Epithelial cell of prostate (primary cell): ENCODE measurements at regions not wholly inside any gene's neighbourhood (a gene's known extent, or its start where the extent isn't known, plus 50 kb on each side); places are given as distances from the start of the nearest gene placed in this dataset.
"Not testable (repeated sequence)": the region's sequence is repeated elsewhere in the genome, so short reads cannot be mapped to it uniquely, and the experiment has no call there.

Source experiments
- DNase-seq: peaks from one replicate; pipeline ENCODE4 v3.0.0-alpha.2; 2011; ENCODE audit warnings: low read depth, low spot score
- H3K27ac ChIP-seq: fragments of 450-650 bp; 2 replicates; pipeline ENCODE4 v1.5.1; 2017; ENCODE audit warnings: mild to moderate bottlenecking

DNA sequence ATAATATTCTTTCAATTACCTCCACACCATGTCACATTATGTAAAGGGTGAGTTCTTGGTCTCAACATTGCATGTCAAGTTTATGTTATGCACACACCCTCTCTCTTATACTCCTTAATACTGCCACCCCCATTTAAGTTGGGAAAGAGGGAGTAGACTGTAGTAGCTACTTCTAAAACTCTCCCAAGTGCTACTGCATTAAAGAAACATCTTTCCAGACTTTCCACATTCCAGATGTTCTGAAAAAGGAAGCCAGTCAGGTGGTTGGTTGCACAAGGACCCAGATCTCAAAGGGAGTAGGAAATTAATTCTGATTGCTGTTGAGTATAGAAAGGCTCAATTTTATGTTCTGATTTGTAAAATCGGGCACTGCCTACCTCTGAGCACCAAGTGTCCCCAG is 419.5 kb downstream of the CD83 start:
- no peak overlapping the region for H3K27ac ChIP-seq
- DNase-seq = no peak

DNA sequence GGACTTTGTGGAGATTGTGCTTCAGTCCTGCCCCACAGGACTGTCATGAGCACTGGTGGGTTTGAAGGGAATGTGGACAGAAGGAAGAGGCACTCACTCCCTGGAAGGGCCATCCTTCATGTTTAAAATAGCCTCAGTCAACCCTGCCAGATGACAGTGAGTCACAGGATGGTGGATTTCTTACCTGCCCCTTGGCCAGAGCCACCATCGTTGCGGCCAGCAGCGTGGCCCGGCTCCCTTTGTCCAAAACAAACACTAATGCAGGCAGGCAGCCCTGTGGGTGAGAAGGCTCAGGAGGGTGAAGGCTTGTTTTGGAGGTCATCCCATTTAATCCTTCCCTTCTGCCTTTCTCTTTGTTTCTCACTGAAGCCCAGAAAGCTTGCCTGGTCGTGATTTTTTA is 422.7 kb downstream of the CD83 start:
- no peak overlapping the region for H3K27ac ChIP-seq
- DNase-seq = no peak

DNA sequence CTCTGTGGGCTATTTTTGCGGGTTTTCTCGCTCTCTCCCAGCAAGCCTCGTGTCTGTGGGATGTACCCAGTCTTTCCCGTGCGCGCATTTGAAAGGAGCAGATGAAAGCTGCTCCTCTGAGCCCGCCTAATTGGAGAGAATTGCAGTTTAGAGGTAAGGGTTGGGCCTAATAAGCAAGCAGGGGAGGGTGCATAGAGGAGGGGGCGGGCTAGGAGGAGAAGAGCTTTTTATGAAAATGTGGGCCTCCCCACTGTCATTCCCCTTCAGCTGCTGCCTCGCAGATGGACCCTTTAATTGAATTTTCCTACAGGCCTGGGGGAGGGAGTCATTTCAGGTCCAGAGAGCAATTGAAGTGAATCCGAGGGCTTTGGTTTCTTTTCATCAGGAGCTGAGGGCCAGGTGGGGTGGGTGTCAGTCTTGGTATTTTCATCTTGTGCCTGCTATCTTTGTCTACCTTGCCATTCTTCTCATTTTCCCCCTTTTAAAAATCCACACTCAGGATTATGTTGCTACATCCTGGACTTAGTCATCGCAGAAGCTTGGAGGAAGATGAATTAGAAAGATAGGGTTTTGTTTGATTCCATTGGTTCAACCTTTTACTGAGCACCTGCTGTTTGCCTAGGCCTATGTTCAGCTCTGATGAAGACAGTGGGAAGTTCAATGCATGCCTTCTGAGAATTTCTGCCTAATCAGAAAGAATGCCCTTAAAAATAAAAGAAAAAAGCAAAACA is 423.4 kb downstream of the CD83 start:
- H3K27ac ChIP-seq = no peak overlapping the region
- no peak for DNase-seq

DNA sequence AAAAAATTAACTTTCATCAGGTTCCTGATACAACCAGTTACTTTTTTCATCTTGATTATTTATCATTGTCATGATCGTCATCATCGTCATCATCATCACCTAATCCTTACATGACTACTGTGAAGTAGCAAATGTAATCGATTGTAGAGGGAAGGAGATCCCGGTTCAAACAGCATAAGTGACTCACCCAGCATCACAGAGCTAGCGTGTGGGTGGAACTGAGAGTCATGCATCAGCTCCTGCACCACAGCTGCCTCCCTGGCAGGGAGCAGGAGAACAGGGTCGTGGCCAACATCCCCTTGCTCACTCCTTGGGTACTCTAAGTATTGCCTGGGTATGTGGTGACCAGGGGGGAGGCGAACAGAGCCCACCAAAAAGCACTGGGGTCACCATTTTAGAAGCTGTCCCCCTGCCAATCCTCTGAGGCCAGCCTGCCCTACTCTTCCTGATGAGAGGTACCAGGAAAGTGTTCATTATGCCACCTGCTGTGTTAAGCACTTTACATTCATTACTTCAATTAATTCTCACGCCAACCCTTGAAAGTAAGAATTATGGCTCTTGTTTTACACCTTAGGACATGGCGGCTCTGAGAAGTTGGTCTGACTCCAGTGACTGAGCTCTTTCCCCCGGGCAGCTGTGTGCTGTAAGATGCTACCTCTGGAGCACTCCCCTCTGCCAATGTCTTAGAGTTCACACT is 425.2 kb downstream of the CD83 start:
- peak; percentile 22 for DNase-seq
- H3K27ac ChIP-seq = no peak overlapping the region

DNA sequence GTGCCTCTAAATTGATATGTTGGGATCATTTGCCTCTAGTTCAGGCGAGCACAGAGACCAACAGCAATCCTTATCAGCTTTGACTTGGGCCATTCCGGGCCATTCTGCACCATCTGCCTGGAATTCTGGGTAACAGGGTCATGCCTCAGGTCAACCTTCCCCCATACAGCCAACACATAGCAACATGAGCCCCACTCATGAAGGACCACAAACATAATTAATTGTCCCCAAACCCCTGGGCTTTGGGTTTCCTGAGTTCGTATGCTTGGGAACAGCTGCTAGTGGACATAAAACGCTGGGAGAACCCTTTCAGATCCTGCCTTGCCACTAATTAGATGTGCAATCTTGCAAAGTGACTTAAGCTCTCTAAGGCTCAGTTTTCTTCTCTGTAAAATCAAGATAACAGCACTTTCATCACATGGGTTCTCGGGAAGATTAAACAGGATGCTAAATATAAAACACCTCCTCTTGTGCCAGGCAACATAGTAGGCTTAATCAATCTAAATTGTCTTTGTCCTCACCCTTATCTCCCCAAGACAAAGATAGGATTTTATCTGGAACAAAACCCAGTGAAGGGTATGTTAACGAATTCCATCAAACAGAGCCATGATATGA is 426.5 kb downstream of the CD83 start:
- DNase-seq = no peak
- no peak overlapping the region for H3K27ac ChIP-seq

DNA sequence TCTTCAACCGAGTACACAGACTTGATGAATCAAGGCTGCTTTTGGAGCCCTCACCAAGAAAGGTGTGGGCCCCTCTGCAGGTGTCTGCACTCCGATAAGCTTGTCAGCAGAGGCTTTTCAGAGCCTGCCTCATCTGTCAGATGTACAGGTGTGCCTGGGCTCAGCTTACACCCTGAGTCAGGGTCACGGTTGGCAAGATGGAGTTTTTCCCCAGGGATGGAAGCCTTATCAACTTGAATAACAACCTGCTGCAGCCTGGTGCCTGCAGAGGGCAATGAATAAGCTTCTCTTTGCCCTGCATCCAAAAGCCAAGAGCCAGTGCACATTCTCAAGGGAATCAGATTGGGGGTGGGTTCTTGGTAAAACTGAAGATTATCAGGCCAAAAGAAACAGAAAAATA is 427.1 kb downstream of the CD83 start:
- H3K27ac ChIP-seq = no peak overlapping the region
- no peak for DNase-seq

DNA sequence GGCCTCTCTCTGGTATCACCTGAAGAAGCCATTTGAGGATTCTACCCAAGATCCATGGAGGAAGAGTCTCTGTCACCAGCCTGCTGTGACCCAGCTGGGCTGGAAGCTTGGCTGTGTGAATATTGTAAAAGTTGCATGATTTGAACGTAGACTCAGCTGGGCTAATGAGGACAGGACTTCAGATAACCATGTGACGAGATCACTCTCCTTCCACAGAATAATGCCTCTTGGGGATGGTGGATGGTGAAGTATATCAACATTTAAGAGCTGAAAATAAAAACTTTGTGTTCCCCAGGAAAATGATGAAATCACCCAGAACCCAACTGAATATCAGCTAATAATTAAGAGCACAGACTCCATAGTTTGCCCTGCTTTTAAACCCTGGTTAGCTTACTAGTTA is 427.9 kb downstream of the CD83 start:
- no peak overlapping the region for H3K27ac ChIP-seq
- no peak for DNase-seq

DNA sequence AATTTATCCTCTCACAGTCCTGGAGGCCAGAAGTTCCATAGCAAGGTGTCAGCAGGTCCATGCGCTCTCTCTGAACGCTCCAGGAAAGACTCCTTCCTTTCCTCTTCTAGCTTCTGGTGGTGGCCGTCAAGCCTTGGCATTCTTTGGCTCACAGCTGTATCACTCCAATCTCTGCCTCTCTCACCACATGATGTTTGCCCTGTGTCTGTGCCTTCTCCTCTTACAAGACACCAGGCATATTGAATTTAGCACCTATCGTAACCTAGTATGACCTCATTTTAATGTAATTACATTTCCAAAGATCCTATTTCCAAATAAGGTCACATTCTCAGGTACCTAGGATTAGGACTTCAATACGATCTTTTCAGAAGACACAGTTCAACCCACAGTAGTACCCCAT is 428.5 kb downstream of the CD83 start:
- H3K27ac ChIP-seq = no peak overlapping the region
- DNase-seq = no peak

DNA sequence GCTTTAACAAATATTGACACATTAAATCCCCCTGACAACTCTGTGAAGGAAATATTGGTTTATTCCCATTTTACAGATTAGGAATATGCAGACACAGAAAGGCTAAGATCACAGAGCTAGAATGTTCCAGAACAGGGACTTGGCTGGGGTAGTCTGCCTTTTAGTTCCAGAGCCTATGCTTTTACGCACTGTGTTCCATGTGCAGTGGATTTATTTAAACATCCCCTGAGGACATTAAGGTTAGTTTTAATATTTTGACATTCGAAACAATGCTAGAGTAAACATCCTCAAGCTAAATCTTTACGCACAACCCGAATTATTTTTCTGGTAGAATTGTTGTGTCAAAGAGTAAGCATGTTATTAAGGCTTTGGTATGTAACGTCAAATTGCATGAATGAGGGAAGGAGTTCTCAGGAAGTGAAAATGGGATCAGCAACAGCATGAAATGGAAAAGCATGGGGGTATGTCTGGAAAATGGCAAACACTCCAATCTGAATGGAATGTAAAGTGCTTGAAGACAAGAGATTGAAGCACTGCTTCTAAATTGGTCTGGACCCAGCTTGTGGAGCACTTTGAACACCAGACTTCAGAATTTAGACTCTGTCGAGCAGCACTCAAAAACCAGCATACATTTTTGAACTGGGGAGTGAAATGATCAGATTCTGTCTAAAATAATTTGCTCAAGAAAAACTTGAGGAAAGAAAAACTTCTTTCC is 429.9 kb downstream of the CD83 start:
- H3K27ac ChIP-seq = no peak overlapping the region
- DNase-seq = no peak

DNA sequence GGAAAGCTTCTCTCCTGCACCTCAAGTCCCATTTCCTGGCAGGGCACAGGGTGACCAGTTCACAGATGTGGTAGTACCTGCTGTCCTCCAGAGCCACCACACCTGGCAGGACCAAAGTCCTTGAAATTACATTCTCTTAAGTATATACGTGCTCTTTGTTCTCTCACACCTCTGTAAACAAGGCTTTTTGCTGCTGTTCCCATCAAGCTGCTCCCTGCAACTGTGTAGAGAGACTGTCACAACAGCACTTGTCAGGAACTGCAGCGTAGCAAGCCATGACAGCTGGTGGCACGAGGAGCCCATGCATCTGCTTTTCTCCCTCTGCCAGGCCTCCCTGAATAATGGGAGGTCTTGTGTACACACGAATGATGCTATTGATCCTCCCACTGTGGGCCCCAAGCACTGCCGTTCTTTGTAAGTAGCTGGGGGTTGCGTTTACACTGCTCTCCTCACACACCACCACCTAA is 431.8 kb downstream of the CD83 start:
- H3K27ac ChIP-seq = no peak overlapping the region
- no peak for DNase-seq

DNA sequence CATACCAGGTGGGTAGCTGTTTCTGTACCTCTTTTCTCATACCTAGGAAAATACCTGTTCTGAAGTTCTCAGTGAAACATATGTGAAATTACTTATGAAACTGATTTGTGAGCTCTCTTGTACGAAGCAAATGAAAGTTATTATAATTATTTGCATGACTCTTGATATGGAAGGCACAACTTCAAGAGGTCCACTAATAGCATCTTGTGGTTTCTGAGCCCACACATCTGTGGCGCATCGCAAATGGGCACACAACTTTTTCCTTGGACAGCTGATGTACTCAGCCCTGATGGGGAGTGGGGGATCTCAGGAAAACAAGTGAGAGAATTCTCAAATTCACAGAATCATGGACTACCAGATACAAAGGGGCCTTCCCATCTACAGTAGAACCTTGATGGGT is 432.3 kb downstream of the CD83 start:
- H3K27ac ChIP-seq = no peak overlapping the region
- no peak for DNase-seq

DNA sequence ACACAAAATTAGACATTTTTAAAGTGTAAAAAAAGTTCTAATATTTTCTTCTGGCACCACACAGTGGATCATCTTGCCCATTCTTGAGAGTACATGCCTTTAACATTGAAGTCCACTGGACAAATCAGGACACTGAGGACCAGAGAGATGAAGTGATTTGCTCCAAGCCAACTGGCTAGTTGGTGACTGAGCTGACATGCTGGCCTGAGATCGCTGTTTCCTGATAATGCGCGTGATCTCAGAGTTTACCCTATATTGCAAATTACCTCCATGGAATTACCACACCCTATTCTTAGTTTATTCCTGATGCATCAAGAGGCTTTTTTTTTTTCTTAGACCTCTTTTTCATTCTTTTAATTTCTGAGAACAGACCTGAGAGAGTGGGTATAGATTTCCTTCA is 432.8 kb downstream of the CD83 start:
- no peak overlapping the region for H3K27ac ChIP-seq
- no peak for DNase-seq

DNA sequence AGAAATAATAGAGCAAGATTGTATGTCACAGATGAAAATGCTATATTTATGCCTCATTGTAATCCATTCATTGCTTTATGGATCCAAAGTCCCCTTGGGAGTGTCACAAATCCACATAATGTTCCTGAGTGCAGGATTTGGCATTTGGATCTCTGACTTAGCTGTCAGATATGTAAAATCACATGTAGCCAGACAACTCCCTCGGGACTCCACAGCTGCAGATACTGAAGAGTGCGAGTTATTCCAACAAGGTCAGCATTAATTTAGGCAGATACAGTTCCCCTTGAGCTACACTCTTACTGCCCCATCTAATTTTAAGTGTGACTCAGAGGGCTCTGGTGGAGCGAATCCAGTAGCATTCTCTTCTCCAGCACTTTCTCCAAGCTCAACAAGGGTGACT is 433.2 kb downstream of the CD83 start:
- H3K27ac ChIP-seq = no peak overlapping the region
- no peak for DNase-seq

DNA sequence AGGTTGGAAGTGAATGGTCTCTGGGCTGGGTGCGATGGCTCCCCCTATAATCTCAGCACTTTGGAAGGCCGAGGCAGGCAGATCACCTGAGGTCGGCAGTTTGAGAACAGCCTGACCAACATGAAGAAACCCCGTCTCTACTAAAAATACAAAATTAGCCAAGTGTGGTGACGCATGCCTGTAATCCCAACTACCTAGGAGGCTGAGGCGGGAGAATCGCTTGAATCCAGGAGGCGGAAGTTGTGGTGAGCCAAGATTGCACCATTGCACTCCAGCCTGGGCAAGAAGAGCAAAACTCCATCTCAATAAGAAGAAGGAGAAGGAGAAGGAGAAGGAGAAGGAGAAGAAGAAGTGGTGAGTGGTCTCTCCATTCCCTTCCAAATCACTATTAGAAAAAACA is 434.0 kb downstream of the CD83 start:
- not testable (repeated sequence) for DNase-seq, H3K27ac ChIP-seq

DNA sequence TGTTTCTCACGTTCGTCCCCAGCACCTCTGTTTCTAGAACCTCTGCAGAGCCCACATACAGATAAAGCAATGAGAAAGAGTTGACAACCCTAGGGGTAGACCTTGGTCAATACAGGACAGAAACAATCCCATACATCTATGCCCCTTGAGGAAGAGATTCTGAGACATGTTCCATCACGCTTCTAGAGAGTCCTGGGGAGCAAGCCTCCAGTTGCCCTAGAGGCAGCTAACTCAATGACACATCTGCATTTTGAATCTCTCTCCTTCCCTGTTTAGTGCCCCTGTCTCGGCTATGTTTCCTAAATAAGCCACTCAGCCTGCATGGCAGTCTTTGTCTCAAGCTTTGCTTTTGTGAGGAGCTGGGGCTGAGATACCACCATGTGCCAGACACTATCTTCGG is 435.3 kb downstream of the CD83 start:
- H3K27ac ChIP-seq = no peak overlapping the region
- no peak for DNase-seq

DNA sequence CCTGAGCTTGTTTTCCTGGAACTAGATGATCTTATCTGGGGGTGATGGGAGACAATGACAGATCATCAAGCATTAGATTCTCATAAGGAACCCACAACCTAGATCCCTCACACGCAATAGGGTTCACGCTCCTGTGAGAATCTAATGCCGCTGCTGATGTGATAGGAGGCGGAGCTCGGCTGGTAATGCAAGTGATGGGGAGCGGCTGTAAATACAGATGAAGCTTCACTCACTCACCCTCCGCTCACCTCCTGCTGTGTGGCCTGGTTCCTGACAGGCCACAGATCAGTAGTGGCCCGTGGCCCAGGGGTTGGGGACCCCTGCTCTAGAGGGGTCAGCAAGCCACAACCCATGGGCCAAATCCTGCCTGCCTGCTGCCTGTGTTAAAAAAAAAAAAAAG is 435.9 kb downstream of the CD83 start:
- DNase-seq = no peak
- no peak overlapping the region for H3K27ac ChIP-seq

DNA sequence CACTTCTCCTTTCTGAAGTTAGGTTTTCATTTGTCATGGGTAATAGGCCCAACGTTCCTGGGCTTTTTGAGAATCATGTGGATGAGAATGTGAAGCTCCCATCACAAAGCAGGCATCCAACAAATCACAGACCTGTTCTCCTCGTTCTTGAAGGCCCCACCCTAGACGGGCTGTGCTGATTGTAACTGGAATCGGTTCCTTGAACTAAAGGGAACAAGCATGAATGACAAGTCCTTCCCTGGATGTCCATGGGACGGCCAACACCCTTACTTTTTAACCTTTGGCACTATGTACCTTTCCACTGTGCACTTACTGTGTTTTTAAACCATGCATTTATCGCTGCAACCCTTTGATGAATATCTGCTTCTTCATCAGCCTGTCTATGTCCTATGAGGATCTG is 438.2 kb downstream of the CD83 start:
- no peak overlapping the region for H3K27ac ChIP-seq
- no peak for DNase-seq

DNA sequence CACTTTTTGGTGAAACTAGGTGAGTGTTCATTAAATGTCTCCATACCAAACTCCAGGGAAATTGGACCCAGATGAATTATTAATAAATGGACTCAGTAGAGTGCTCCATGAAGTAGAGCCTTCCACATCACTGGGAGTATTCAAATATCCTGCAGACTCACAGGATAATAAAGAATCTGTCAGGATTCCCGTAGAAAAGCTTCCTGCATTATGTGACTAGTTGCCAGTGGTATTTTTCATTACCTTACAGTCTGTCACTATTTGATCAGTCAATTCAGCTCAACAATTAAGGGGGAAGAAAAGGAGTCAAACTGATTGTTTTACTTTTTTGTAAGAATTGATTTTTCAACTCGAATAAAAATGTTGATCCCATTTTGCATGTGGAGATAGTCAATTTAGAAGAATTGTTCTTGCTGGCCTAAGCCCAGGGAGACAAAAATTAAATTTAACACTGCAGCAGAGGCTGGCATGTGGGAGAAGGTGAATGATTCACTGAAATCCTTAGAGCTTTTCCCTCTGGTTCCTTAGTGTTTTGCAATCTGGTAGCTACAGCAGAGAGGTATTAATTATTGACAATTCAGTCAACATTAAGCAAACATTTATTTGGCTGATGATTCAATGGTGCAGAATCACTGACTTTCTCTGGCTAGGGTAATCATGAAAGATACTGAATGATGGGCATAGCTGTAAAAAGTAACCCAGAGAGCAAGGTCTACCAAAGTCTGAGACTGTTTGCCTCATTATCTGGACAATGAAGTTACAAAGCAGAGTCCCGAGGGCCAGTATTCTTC is 442.4 kb downstream of the CD83 start:
- no peak overlapping the region for H3K27ac ChIP-seq
- peak; percentile 22 for DNase-seq

DNA sequence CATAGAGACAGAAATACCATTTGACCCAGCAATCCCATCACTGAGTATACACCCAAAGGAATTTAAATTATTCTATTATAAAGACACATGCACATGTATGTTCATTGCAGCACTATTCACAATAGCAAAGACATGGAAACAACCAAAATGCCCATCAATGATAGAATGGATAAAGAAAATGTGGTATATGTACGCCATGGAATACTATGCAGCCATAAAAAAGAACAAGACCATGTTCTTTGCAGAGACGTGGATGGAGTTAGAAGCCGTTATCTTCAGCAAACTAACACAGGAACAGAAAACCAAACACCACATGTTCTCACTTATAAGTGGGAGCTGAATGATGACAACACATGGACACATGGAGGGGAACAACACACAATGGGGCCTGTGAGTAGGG is 444.0 kb downstream of the CD83 start:
- not testable (repeated sequence) for H3K27ac ChIP-seq, DNase-seq

DNA sequence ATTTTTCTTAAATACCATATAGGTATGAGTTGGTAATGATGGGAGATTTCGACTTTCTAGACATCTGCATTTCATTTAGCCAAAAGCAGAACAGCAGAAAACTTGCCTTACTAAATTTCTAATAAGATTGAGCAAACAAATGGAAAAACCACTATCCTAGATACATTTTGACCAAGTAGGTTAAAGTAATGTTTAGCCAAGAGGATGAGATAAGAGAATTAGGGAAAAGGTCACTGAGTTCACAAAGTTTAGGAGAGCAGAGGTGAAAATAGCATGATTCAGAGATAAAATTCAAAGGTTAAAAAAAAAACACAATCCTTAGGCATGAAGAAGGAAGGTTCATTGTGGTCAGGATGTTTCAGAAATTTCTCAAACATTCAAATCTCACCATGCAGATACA is 450.3 kb downstream of the CD83 start:
- H3K27ac ChIP-seq = no peak overlapping the region
- DNase-seq = no peak
